Islet precursor cell (in vitro differentiated cells): ENCODE measurements at regions not wholly inside any gene's neighbourhood (a gene's known extent, or its start where the extent isn't known, plus 50 kb on each side); places are given as distances from the start of the nearest gene placed in this dataset.

Source experiments
- DNase-seq: peaks from one replicate; pipeline ENCODE4 v3.0.0-alpha.2; 2018

- no peak for DNase-seq
Measured at GRCh38 chr1:165025805-165026204, 330.7 kb downstream of the LMX1A start.

- DNase-seq: no peak
Measured at GRCh38 chr1:165014753-165015152, 341.8 kb downstream of the LMX1A start.

GRCh38 chr1:165011991-165012531 is 344.5 kb downstream of the LMX1A start:
- no peak for DNase-seq

- DNase-seq: no peak
Measured at GRCh38 chr1:165011186-165011585, 345.3 kb downstream of the LMX1A start.

GRCh38 chr1:165010418-165011070 is 346.0 kb downstream of the LMX1A start:
- no peak for DNase-seq

- DNase-seq: no peak
Measured at GRCh38 chr1:165006831-165007230, 349.7 kb downstream of the LMX1A start.

- peak; percentile 65 for DNase-seq
Measured at GRCh38 chr1:164999146-164999545, 357.4 kb downstream of the LMX1A start.

GRCh38 chr1:164991763-164992314 is 364.7 kb downstream of the LMX1A start:
- DNase-seq: no peak

GRCh38 chr1:164983023-164983650 is 373.4 kb downstream of the LMX1A start:
- DNase-seq: peak; percentile 87

GRCh38 chr1:164982545-164982944 is 374.0 kb downstream of the LMX1A start:
- DNase-seq: peak; percentile 74

- no peak for DNase-seq
Measured at GRCh38 chr1:164977561-164977960, 379.0 kb downstream of the LMX1A start.

- DNase-seq: no peak
Measured at GRCh38 chr1:164971921-164972415, 384.5 kb downstream of the LMX1A start.

GRCh38 chr1:164971391-164971790 is 385.1 kb downstream of the LMX1A start:
- peak; percentile 60 for DNase-seq

- DNase-seq: peak; percentile 61
Measured at GRCh38 chr1:164969253-164969652, 387.3 kb downstream of the LMX1A start.

- DNase-seq: no peak
Measured at GRCh38 chr1:164967300-164967699, 389.2 kb downstream of the LMX1A start.

- DNase-seq: no peak
Measured at GRCh38 chr1:164961715-164962114, 394.8 kb downstream of the LMX1A start.

- no peak for DNase-seq
Measured at GRCh38 chr1:164958982-164959768, 397.3 kb downstream of the LMX1A start.

- DNase-seq: no peak
Measured at GRCh38 chr1:164953815-164954214, 394.8 kb downstream of the PBX1 start.

GRCh38 chr1:164953098-164953497 is 394.1 kb downstream of the PBX1 start:
- DNase-seq: no peak

GRCh38 chr1:164951508-164951907 is 392.5 kb downstream of the PBX1 start:
- DNase-seq: no peak

- no peak for DNase-seq
Measured at GRCh38 chr1:164950541-164950986, 391.6 kb downstream of the PBX1 start.

- no peak for DNase-seq
Measured at GRCh38 chr1:164949771-164950471, 390.9 kb downstream of the PBX1 start.
